COLO668 (cell line): ENCODE measurements at regions not wholly inside any gene's neighbourhood (a gene's known extent, or its start where the extent isn't known, plus 50 kb on each side); places are given as distances from the start of the nearest gene placed in this dataset.

ENCODE experiments used
- DNase-seq: peaks from one replicate; lab custom pipeline; 2025; ENCODE audit not compliant: unreplicated experiment; lab: John Stamatoyannopoulos, UW

DNA sequence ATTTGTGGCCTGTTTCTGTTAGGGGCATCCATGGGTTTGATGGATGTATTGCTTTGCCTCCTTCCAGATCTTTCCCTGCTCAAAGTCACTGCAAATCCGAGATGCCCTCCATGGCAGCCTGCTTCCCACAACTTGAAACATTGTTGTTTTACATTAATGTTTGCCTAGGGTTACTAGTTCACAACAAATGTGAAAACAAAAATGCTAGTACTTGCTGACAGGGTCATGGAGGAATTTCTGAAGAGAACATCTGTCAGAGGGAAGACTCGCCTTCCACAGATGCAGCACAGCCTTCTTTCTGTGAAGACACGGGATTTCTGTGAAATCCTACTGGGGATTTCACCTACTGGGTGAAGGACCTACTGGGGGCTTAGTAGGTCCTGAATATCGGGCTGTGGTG is 260.0 kb upstream of the FN1 start:
- no peak for DNase-seq

GRCh38 chr2:215693999-215694580 is 258.2 kb upstream of the FN1 start:
- DNase-seq, result no peak

DNA sequence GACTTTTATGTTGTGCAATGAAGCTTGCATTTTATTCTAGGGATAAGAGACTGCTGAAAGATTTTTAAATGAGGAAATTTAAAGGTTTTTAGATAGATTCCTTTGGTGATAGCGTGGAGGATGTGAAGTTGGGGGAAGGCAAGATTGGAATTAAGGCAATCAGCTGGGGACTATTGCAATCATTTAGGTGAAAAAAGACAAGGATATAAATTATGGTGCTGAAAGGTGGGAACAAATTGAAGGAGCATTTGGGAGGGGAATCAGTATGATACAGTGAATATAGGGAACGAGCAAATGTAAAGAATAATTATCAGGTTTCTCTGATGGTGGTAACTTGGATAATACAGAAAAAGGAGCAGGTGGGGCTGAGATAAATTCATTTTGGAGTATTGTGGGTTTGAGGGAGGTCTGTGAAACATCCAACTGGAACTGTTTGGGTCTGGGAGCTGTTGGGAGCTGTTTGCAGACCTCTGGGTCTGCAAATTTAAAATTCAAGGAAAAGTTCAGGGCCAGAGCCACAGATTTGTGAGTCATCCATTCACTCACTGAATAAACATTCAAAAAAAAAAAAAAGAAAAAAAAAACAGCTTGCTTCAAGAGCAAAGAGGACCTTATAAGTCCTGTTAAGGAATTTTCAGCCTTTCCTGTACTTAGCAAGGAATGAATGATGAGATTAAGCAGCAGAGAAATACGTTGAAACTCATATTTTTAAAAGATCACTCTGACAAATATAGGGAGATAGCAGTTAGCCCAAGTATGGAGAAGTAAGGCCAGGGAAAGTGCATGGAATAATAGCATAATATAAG is 257.5 kb upstream of the FN1 start:
- no peak for DNase-seq

DNA sequence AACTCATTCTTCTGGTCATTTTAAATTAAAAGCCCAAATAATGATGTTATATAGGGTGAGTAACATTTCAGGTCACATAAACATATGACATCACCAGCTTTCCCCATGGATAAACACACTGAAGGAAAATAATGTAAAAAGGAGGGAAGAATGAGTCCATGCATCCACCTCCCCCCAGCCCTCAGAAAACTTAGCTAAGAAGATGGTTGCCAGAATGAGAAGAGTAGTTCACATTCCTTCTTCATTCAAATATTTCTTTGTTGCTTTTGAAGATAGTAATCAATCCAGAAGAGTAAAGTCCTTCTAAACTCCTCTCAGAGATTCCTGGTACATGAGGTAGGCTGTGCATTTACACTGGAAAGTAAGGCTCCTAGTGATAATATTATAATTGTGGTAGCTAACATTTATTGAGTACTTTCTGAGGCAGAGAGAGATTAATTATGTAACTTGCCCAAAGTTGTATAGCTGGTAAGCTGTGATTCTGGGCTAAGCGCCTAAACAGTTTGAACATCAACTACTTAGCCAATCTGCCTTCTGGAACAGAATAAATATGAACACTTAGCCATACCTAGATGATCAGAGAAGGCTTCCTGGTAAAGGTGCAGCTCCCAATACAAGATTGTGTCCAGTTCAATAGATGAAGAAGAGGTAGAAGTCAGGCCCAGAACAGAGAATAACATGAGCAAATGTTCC is 256.7 kb upstream of the FN1 start:
- no peak for DNase-seq

- no peak for DNase-seq
Observed at GRCh38 chr2:215691346-215691745, 255.5 kb upstream of the FN1 start.

DNA sequence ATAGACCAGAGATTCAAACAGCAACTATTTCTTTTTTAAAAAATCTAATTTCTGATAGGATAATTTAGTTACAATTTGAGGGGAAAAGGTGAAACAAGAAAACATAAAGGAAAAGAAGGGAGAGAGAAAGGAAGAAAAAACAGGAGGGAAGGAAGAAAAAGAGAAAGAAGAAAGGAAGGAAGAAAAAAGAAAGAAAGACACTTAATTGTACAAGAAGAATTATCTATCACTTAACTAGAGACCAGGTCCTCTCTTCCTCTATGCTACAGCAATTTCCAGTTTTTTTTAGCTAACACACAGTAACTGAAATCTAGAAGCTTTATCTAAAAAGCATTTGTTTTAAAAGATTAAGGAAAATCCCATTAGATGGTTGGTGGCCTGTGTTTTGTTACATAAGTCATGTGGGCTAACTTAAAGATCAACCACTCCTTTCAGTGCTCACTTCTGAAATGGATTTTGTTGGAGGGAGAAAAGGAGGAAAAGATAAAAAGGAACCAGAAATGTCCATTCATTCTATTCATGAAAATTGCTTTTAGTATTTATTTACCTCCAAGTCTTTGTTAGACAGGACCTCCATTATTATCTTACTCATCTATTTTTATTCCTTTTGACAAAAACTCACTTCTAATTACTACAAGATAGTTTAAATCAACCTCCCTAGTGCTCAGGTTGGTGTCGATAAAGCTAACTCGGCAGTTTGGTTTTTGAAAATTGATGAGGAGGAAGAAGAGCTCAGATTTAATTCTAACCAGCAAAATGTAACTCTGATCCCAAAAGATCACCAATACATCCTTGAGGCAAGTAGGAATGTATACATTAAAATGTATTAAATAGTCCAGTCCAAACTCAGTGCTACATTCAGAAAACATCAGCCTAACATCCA is 251.5 kb upstream of the FN1 start:
- DNase-seq, result no peak

- DNase-seq, result no peak
Observed at GRCh38 chr2:215685238-215685990, 249.5 kb upstream of the FN1 start.

GRCh38 chr2:215684448-215685237 is 248.8 kb upstream of the FN1 start:
- no peak for DNase-seq

DNA sequence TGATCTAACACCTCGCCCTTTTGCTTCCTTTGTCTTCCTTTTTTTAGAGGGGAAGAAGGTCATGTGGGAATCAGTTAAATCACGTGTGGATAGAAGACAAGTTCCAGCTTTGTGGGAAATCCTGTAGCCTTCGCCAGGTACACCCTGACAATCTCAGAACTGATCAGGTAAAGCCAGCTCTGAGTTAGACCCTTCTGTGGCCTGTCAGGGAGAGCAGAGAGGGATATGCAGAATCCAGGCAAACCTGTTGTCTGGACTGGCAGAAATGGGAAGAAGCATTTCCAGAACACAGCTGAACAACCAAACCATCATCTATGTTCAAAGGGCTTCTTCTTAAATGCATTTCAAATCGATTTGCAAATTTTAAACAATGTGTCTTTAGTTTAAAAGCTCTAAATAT is 247.4 kb upstream of the FN1 start:
- DNase-seq, result no peak

GRCh38 chr2:215681799-215682596 is 246.1 kb upstream of the FN1 start:
- DNase-seq, result no peak

- DNase-seq, result no peak
Observed at GRCh38 chr2:215680605-215681598, 245.0 kb upstream of the FN1 start.

- no peak for DNase-seq
Observed at GRCh38 chr2:215678094-215678493, 242.2 kb upstream of the FN1 start.

DNA sequence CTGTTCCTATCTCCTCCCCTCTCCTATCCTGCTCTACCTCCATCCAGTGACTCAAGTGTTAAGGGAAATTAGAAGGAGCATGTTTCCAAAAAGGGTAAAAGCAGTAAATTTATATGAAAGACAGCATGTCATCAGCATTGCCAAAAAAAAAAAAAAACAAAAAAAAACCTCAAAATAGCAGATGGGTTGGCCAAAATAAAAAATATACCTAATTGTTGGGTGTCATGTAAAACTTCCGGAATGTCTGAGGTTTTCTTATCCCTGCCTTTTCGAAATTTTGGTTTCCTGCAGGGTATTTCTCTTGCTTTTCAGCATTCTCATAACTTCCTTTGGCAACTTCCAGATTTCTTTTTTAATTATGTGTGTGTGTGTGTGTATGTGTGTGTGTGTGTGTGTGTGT is 241.6 kb upstream of the FN1 start:
- no peak for DNase-seq

- DNase-seq, result no peak
Observed at GRCh38 chr2:215672406-215672805, 236.5 kb upstream of the FN1 start.

DNA sequence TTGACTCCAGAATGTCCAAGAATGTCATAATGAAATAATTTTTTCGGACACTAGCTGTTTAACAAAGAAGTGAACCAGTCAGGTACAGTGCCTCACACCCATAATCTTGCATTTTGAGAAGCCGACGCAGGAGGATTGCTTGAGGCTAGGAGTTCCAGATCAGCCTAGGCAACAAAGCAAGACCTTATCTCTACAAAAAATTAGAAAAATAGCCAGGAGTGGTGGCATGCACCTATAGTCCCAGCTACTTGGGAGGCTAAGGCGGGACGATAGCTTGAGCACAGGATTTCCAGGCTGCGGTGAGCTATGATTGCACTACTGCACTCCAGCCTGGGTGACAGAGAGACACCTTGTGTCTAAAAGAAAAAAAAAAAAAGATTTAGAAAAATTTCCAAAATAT is 235.8 kb upstream of the FN1 start:
- no peak for DNase-seq

DNA sequence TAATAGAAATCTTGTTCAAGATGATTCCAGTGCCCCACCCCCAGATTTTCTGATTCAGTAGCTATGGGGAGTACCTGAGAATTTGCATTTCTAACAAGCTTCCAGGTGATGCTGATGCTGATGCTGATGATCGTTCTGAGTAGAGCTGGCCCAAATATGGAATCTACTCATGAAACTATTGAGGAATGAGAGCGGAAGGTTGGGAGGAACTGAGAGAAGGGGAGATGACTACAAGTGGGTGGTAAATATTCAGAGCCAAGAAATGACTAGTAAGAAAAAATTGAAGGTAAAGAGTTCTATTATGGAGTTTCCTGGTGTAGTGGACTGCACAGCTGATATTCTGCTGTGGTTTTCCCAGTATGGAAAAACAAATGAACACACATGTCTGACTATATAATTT is 235.4 kb upstream of the FN1 start:
- no peak for DNase-seq

- no peak for DNase-seq
Observed at GRCh38 chr2:215670396-215670795, 234.5 kb upstream of the FN1 start.

GRCh38 chr2:215668378-215668775 is 232.5 kb upstream of the FN1 start:
- DNase-seq, result no peak
